ENCODE measurements at regions not wholly inside any gene's neighbourhood (a gene's known extent, or its start where the extent isn't known, plus 50 kb on each side); places are given as distances from the start of the nearest gene placed in this dataset.

DNA sequence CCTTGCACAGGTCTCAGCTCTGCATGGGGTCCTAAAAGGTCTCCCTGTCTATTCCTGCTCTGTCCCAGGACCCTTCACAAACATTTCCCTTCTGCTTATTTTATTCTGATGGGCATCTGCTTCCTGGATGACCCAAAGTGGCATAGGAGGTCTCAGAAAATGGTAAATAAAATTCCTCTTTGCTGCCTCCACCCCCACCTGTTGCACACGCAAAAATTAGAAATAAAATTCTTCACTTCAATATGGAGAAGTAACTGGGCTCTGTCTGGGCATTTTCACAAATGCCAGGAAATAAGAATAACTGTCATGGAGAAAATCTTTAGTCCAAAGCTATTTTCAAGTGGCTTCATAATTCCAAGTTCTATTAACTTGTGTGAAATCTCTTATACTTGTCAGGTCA is 106.6 kb upstream of the MAP1B start:
- TF ChIP-seq, protein P1, sequence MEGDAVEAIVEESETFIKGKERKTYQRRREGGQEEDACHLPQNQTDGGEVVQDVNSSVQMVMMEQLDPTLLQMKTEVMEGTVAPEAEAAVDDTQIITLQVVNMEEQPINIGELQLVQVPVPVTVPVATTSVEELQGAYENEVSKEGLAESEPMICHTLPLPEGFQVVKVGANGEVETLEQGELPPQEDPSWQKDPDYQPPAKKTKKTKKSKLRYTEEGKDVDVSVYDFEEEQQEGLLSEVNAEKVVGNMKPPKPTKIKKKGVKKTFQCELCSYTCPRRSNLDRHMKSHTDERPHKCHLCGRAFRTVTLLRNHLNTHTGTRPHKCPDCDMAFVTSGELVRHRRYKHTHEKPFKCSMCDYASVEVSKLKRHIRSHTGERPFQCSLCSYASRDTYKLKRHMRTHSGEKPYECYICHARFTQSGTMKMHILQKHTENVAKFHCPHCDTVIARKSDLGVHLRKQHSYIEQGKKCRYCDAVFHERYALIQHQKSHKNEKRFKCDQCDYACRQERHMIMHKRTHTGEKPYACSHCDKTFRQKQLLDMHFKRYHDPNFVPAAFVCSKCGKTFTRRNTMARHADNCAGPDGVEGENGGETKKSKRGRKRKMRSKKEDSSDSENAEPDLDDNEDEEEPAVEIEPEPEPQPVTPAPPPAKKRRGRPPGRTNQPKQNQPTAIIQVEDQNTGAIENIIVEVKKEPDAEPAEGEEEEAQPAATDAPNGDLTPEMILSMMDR (IDR thresholded peaks at IDR 0.05; ENCODE audit: insufficient read depth, low read depth, low read length, missing control alignments) = no peak
- H3K4me3 ChIP-seq (ENCODE audit: low read length) = no peak overlapping the region
- no peak for DNase-seq (ENCODE audit: low read depth)

DNA sequence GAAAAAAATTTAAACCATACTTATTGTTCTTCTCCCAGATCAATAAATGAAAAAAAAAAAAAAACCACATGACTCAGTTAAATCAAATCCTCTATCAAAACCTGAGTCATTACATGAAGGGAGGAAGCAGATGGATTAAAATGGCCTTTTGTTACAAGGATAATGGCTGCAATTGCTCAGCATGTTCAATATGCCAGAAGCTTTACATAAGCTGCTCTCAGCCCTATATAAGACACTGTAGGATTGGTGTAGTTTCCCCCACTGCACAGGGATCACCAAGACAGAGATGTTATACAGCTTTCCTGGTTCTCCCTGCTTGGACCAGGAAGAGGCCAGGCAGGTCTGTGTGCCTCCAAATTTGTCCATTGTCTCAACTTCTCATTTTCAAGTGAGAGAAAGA is 101.6 kb upstream of the MAP1B start:
- no peak overlapping the region for H3K4me3 ChIP-seq (ENCODE audit: low read length)
- TF ChIP-seq, protein P1 (IDR thresholded peaks at IDR 0.05; ENCODE audit: insufficient read depth, low read depth, low read length, missing control alignments) = no peak
- DNase-seq (ENCODE audit: low read depth) = no peak

DNA sequence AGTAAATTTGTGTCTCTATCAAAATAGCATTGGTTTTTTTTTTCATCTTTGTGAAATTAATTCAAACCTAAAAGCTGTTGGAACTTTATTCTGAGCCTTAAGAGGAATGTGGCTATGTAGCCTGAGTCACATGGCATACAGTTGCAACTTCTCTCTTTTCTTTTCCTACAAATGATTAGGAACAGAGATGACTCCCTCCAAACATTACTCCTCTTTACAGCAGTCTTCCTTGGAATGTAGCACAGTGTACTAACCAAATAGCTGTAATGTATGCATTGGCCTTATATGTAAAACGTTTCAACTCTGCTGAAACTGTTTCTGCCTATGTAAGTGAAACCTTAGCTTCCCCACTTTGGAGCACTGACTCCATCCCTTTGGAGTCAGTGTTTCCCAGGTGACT is 100.9 kb upstream of the MAP1B start:
- DNase-seq (ENCODE audit: low read depth) = no peak
- H3K4me3 ChIP-seq (ENCODE audit: low read length) = no peak overlapping the region
- TF ChIP-seq, protein P1 (IDR thresholded peaks at IDR 0.05; ENCODE audit: insufficient read depth, low read depth, low read length, missing control alignments) = no peak

DNA sequence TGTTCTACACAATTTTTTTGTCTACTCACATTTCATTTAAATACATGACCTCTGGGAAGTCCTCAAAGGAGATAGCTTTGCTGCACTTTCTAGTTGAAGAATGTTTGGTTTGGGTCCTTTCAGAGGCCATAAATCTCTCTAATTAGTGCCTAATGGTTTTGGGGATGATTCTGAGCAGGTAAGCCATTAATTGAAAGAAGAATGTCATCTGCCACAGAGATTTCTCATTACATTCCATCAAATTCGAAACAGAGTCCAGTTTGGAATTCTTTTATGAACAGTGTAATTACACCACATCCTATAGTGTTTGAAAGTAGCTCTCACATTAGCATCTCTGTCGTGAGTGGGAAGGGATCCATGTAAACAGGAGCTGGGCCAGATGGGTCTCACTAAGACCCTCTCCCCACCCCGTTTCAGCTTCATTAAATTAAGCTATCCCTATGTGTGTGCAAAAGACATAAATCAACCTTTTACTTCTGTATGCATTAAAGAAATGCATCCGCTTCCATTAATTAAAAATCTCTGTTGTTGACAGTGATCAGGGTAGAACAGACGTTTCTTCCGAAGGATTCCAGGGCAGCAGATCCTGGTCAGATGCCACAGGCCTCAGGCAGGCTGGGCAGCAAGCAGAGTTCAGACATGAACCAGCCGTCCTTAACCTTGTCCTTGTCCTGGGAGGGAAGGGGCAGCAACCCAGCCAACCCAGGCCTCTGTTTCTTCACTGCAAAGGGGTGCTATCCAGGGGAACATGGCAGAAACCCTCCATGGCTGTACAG is 99.8 kb upstream of the MAP1B start:
- no peak overlapping the region for H3K4me3 ChIP-seq (ENCODE audit: low read length)
- no peak for DNase-seq (ENCODE audit: low read depth)
- TF ChIP-seq, protein P1 (IDR thresholded peaks at IDR 0.05; ENCODE audit: insufficient read depth, low read depth, low read length, missing control alignments) = no peak

DNA sequence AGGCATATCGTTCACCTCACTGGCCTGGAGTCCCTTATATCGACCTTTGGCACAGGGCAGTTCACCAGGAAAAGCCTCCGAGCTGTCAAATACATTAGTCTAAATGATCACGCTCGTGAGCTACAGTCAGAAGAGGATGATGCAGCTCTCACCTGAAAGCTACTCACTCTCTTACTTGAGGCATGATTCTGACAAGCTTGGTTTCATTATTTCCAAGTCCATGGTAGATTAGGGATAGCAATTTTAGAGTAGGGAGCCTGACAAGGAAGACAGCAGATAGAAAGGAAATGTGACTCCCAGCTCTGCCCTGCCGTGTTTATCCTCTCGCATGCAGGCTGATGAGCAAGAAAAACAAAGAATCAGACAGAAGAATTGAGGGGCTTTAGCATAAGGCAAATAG is 98.0 kb upstream of the MAP1B start:
- TF ChIP-seq, protein P1 (IDR thresholded peaks at IDR 0.05; ENCODE audit: insufficient read depth, low read depth, low read length, missing control alignments) = no peak
- DNase-seq (ENCODE audit: low read depth) = no peak

DNA sequence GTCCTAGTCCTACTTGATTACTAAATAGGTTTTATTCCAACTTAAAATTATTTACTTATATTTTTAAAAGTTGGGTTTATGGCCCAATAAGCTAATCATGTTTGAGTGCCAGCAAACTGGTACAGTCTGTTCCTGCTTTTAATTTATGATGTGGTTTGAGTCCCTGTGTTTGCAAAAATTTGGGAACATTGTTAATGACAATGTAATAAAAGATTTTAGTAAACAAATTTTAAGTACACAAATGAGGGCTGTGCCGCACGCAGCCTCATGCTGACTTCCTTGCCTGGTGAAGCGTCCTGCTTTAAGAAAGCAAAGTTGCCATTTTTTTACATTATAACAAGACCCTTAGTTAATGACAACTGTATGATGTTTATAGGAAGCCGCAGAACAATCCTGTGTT is 96.8 kb upstream of the MAP1B start:
- TF ChIP-seq, protein P1 (IDR thresholded peaks at IDR 0.05; ENCODE audit: insufficient read depth, low read depth, low read length, missing control alignments) = no peak
- no peak overlapping the region for H3K4me3 ChIP-seq (ENCODE audit: low read length)
- DNase-seq (ENCODE audit: low read depth) = no peak

More for the DNA sequence above, 98.0 kb upstream of the MAP1B start:
- no peak overlapping the region for H3K4me3 ChIP-seq (ENCODE audit: low read length)

DNA sequence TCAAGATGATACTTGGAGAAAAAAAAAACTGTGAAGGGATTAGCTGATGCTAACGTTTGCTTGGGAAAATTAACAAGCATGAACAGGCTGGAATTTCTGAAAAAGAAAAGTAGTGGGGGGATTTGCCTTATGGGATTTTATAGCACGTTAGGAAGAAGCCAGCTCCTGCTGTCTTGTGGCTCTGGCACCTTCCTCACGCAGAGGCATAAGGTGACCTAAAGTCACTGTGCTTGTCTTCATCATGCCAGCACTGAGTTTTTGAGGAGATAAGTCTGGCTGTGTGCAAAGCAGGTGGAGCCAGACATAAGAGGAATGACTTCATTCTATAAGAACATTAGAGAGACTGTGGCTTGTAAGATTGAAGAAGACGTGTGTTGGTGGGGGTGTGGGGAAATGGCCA is 94.4 kb upstream of the MAP1B start:
- TF ChIP-seq, protein P1 (IDR thresholded peaks at IDR 0.05; ENCODE audit: insufficient read depth, low read depth, low read length, missing control alignments) = no peak
- no peak for DNase-seq (ENCODE audit: low read depth)
- no peak overlapping the region for H3K4me3 ChIP-seq (ENCODE audit: low read length)

Measured in epithelial cell of esophagus (primary cell).